Esophagus muscularis mucosa (tissue), 4 donors: ENCODE measurements at regions not wholly inside any gene's neighbourhood (a gene's known extent, or its start where the extent isn't known, plus 50 kb on each side); places are given as distances from the start of the nearest gene placed in this dataset.
A peak's percentile ranks its signal among the peaks of the same experiment; 100 is the strongest.

ENCODE experiments used
- DNase-seq: peaks from one replicate; pipeline ENCODE4 v3.0.0-alpha.2; 2017; ENCODE audit errors: extremely low spot score
- H3K27ac ChIP-seq, 4 donors: fragments of 200-600 bp; sonication (generic); replicated peaks in 1 of 4; 1 replicate in 3 of 4; 2 replicates in 1 of 4; pipeline ENCODE4 v1.5.1; 2016 to 2019; ENCODE audit warnings: mild to moderate bottlenecking in 1 of 4
- H3K27me3 ChIP-seq, 4 donors: fragments of 200-600 bp; sonication (generic); one replicate each; pipeline versions ENCODE4 v1.5.1 to v1.6.0; 2016 to 2019
- H3K36me3 ChIP-seq, 4 donors: fragments of 200-600 bp; sonication (generic); one replicate each; pipeline ENCODE4 v1.5.1; 2016 to 2019
- H3K4me1 ChIP-seq, 4 donors: fragments of 200-600 bp; sonication (generic); one replicate each; pipeline ENCODE4 v1.5.1; 2016 to 2019
- H3K4me3 ChIP-seq, 4 donors: fragments of 200-600 bp; sonication (generic); 1 replicate in 2 of 4; 2 replicates in 2 of 4; pipeline ENCODE4 v1.5.1; 2016 to 2019; ENCODE audit warnings: mild to moderate bottlenecking in 4 of 4, moderate library complexity in 1 of 4
- H3K9me3 ChIP-seq, 4 donors: fragments of 200-600 bp; sonication (generic); 1 replicate in 3 of 4; 2 replicates in 1 of 4; pipeline ENCODE4 v1.5.1; 2016 to 2019
- CTCF ChIP-seq, 3 experiments: fragments of 200-600 bp in 2 of 3; fragments of 450-650 bp in 1 of 3; sonication (generic) in 2 of 3; IDR thresholded peaks; one replicate each; pipeline ENCODE4 v1.5.1; 2017 to 2019; ENCODE audit warnings: antibody characterized with exemption in 3 of 3, mild to moderate bottlenecking in 2 of 3, moderate library complexity in 1 of 3
- EP300 ChIP-seq: sonication (generic); formaldehyde crosslinking; IDR thresholded peaks from one replicate; pipeline ENCODE4 v1.6.1; 2017; ENCODE audit warnings: antibody characterized with exemption
- POLR2A ChIP-seq: fragments of 450-650 bp; IDR thresholded peaks from one replicate; pipeline ENCODE4 v1.6.1; 2017; ENCODE audit warnings: antibody characterized with exemption, moderate library complexity, mild to moderate bottlenecking, low read depth
- POLR2AphosphoS5 ChIP-seq, 2 donors: sonication (generic); formaldehyde crosslinking; IDR thresholded peaks; one replicate each; pipeline ENCODE4 v1.6.1; 2017; ENCODE audit warnings: antibody characterized with exemption in 2 of 2
- WGBS: methylation state at CpG from one replicate; pipeline ENCODE4 v1.1.5; 2018; 5-methylcytosine and 5-hydroxymethylcytosine counted together
- intact Hi-C: fragments of 100-400 bp; cut with DNase I; formaldehyde crosslinking; loops from one replicate; pipeline ENCODE4 v1.15.1; 2023

GRCh38 chr3:187954873-187955586 lies 198.9 kb upstream of the LPP start:
- intact Hi-C loops: no loop called here
- no peak overlapping the region for H3K4me3 ChIP-seq
- no peaks in the 10 kb centered on the region for H3K36me3 ChIP-seq
- DNase-seq: no peak
- peak overlapping the region; percentile 38 to 64 (median 55) for H3K27ac ChIP-seq
- peaks cover 16 to 31% (median 18%) of the 10 kb centered on the region in 4 donors for H3K4me1 ChIP-seq
- TF ChIP-seq POLR2AphosphoS5 (IDR thresholded peaks at IDR 0.05): peak; percentile 9 to 64
- no peak for TF ChIP-seq CTCF (IDR thresholded peaks at IDR 0.05)
- no peak for TF ChIP-seq POLR2A
- TF ChIP-seq EP300: no peak
- WGBS: 47% methylated on average over 4 of the region's 4 CpGs
- H3K27me3 ChIP-seq: no peaks in the 10 kb centered on the region
- H3K9me3 ChIP-seq: no peaks in the 10 kb centered on the region

- no peak for TF ChIP-seq POLR2AphosphoS5 (IDR thresholded peaks at IDR 0.05)
- TF ChIP-seq POLR2A: no peak
- TF ChIP-seq CTCF (IDR thresholded peaks at IDR 0.05): no peak
- no peak for TF ChIP-seq EP300
- Histone ChIP-seq H3K4me1 (peaks cover 16 to 31% (median 18%) of the 10 kb centered on the region in 4 donors), H3K36me3 (no peaks in the 10 kb centered on the region), H3K9me3 (no peaks in the 10 kb centered on the region), H3K27ac (peak overlapping the region in 2 of 4 donors; percentile 38 to 62), H3K4me3 (no peak overlapping the region), H3K27me3 (no peaks in the 10 kb centered on the region)
- no peak for DNase-seq
- intact Hi-C loops: no loop called here
These were observed 198.4 kb upstream of the LPP start for GRCh38 chr3:187955587-187955952.

- Histone ChIP-seq H3K36me3 (no peaks in the 10 kb centered on the region), H3K9me3 (no peaks in the 10 kb centered on the region), H3K27ac (no peak overlapping the region), H3K4me1 (peaks cover 16 to 31% (median 18%) of the 10 kb centered on the region in 4 donors), H3K27me3 (no peaks in the 10 kb centered on the region), H3K4me3 (no peak overlapping the region)
- TF ChIP-seq EP300: no peak
- WGBS: 78% methylated on average over 5 of the region's 5 CpGs
- intact Hi-C loops: no loop called here
- DNase-seq: no peak
These were observed 196.8 kb upstream of the LPP start for GRCh38 chr3:187957165-187957581.

GRCh38 chr3:187957582-187957981 lies 196.4 kb upstream of the LPP start:
- intact Hi-C loops: no loop called here
- TF ChIP-seq POLR2AphosphoS5 (IDR thresholded peaks at IDR 0.05) (no peak), EP300 (no peak), POLR2A (no peak), CTCF (IDR thresholded peaks at IDR 0.05) (no peak)
- Histone ChIP-seq H3K36me3 (no peaks in the 10 kb centered on the region), H3K27me3 (no peaks in the 10 kb centered on the region), H3K9me3 (no peaks in the 10 kb centered on the region), H3K4me1 (peaks cover 16 to 31% (median 18%) of the 10 kb centered on the region in 4 donors), H3K4me3 (no peak overlapping the region), H3K27ac (no peak overlapping the region)
- DNase-seq: no peak

- DNase-seq: no peak
- 61% methylated on average over 12 of the region's 12 CpGs for WGBS
- intact Hi-C loops: no loop called here
- H3K4me3 ChIP-seq: no peak overlapping the region
- no peak overlapping the region for H3K27ac ChIP-seq
- no peaks in the 10 kb centered on the region for H3K36me3 ChIP-seq
- no peak for TF ChIP-seq POLR2AphosphoS5 (IDR thresholded peaks at IDR 0.05)
- TF ChIP-seq EP300: no peak
- TF ChIP-seq POLR2A: no peak
- TF ChIP-seq CTCF (IDR thresholded peaks at IDR 0.05): no peak
- H3K27me3 ChIP-seq: no peaks in the 10 kb centered on the region
- H3K4me1 ChIP-seq: peaks cover 19 to 37% (median 20%) of the 10 kb centered on the region in 4 donors
- H3K9me3 ChIP-seq: no peaks in the 10 kb centered on the region
These were observed 195.4 kb upstream of the LPP start for GRCh38 chr3:187958432-187959003.
